ENCODE measurements at regions not wholly inside any gene's neighbourhood (a gene's known extent, or its start where the extent isn't known, plus 50 kb on each side); places are given as distances from the start of the nearest gene placed in this dataset.

GRCh38 chr1:5254131-5254725 lies 599.8 kb downstream of the AJAP1 start:
- intact Hi-C loops (cut with DNase I), result no loop called here

DNA sequence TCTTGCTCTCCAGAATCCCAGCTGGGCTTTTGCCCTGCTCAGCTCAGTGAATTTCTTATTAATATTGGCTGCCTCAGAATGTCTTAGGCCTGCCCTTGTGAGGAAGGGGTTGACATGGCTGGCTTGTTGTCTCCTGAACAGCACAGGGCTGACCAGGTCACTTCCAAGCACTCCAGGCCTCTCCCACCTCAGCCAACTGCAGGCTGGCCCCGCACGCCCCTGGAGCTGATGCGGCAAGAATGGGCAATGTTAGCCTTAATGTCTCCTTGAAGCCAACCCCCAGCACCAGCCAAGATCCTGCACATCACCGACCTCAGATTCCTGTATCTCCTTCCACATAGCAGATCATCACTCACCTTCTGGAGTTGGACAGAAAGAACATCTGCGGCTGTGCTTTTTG lies 598.6 kb downstream of the AJAP1 start:
- peak in 3 of 42 donors; percentile 22 to 31 (median 22) for DNase-seq

More at GRCh38 chr1:5254131-5254725, 599.8 kb downstream of the AJAP1 start:
- peak in 3 of 42 donors; percentile 9 to 17 (median 15) for DNase-seq

GRCh38 chr1:5250336-5250735 lies 595.9 kb downstream of the AJAP1 start:
- peak in 1 of 42 donors; percentile 37 for DNase-seq
- intact Hi-C loops (cut with DNase I), result no loop called here

More for the DNA sequence above, 598.6 kb downstream of the AJAP1 start:
- intact Hi-C loops (cut with DNase I), result no loop called here

- intact Hi-C loops (cut with DNase I), result no loop called here
- peak in 1 of 42 donors; percentile 33 for DNase-seq
Observed at GRCh38 chr1:5245348-5245747, 590.9 kb downstream of the AJAP1 start.

DNA sequence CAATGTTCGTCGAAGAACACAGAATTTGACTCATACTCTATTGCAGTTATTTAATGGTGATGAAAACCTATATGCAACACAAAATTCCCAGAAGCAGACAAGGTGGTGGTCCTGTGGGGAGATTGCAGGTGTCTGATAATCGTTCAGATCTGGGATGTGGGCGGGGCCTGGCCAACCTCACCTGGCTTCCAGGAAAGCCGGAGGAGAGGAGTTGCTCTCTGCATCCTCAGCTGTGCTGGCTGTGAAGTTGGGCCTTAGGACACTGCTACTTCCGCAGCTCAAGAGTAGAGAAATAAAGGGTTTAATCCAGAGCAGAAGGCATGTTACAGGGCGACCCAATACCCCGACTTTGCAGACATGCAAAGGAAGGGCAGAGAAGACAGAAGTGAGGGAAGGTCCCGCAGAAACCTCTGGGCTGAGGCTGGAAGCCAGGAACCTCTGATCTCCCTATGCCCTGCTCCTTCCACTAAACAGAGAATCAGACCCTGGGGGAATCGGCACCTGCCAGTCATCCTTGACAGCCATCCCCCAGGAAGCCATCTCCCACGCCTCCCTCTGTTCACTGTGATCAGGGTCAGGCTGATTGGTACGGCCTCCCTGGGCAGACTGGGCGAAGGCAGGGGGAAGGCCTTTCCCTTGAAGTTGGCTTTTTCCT lies 590.3 kb downstream of the AJAP1 start:
- DNase-seq, result peak in 1 of 42 donors; percentile 25
- intact Hi-C loops (cut with DNase I), result no loop called here

GRCh38 chr1:5242850-5243249 lies 588.4 kb downstream of the AJAP1 start:
- peak in 1 of 42 donors; percentile 22 for DNase-seq
- intact Hi-C loops (cut with DNase I), result no loop called here

GRCh38 chr1:5239911-5240310 lies 585.5 kb downstream of the AJAP1 start:
- intact Hi-C loops (cut with DNase I), result no loop called here
- peak in 11 of 42 donors; percentile 17 to 66 (median 47) for DNase-seq

- DNase-seq, result peak in 7 of 42 donors; percentile 13 to 53 (median 32)
- intact Hi-C loops (cut with DNase I), result no loop called here
Observed at GRCh38 chr1:5238351-5239130, 584.1 kb downstream of the AJAP1 start.

DNA sequence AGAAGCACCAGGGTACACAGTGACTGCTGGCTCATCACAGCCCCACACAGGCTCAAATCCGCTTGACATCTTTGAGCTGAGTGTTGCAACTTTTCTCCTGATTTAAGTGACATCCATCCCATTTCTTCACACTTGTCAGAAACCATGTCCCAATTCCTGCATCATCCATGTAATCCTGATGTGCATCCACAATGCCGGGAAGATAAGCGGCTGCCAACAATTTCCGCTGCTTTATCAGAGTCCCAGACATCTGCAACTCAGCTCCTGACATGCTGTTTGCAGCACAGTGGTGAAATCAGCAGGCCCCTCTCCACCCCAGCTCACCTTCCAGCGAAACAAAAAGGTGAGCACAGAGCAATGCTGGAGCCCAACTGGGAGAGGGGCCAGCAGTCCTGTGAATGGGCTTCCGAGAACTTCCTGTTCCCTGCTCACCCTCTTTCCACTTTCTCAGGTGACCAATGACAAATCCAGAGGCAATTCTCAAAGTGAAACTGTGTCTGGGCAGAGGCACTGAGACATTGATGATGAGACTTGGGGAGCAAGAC lies 581.0 kb downstream of the AJAP1 start:
- intact Hi-C loops (cut with DNase I), result no loop called here
- no peak for DNase-seq

- intact Hi-C loops (cut with DNase I), result no loop called here
- DNase-seq, result no peak
Observed at GRCh38 chr1:5232537-5232936, 578.1 kb downstream of the AJAP1 start.

GRCh38 chr1:5231541-5232315 lies 577.3 kb downstream of the AJAP1 start:
- DNase-seq, result no peak
- intact Hi-C loops (cut with DNase I), result no loop called here

DNA sequence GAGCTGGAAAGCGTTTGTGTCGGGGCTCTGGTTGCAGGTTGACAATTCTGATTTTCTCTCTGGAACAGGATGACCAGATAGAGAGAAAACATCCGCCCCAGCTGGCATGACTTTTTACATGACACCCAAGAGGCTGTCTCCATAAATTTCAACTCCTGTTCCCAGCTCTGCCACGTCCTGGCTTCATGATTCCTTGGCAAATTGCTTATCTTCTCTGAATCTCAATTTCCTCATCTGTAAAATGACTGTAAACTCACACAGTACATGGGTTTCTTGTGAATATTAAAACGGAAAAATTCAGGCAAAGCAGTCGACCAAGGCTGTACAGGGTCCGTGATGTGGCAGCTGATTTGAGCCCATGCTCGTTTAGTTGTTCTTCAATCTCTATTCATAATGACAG lies 572.7 kb downstream of the AJAP1 start:
- intact Hi-C loops (cut with DNase I), result no loop called here
- no peak for DNase-seq

GRCh38 chr1:5225707-5226704 lies 571.6 kb downstream of the AJAP1 start:
- DNase-seq, result no peak
- intact Hi-C loops (cut with DNase I), result no loop called here

GRCh38 chr1:5223206-5223605 lies 568.8 kb downstream of the AJAP1 start:
- peak in 41 of 42 donors; percentile 16 to 84 (median 63) for DNase-seq
- intact Hi-C loops (cut with DNase I), result no loop called here

DNA sequence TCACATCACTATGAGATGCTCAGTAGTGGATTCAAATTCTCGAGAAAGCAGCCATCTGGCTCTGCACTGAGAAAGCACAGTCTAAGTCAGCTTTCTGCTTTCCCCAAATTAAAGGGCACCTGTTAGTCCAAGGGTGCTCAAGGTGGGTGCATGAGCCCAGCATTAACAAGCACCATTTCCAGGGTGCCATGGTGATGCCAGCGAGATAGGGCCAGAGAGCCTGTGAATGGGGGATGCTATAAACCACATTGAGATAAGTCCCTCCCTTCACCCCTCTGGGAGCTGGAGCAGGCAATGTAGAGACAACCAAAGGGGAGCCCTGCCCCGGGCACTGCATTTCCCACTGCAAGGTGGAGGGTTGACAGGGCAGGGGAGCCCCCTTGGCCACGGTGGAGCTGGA lies 568.2 kb downstream of the AJAP1 start:
- intact Hi-C loops (cut with DNase I), result no loop called here
- no peak for DNase-seq

DNA sequence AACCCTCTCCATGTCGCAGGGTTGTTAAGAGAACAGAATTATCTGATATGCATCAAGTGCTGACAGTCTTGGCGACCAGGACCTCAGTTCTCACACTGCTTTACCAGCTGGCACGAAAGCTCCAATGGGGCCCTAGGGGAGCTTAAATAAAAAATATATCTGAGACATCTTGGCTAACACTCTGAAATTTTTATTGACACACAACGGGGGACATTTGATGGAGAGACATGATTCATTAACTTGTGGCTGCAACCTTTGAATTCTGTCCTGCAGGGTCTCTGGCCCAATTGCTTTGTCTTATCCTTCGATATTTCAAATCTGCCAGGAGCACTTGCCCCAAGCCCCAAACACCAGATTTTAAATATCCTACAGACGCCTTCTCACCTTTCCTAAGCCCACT lies 567.0 kb downstream of the AJAP1 start:
- intact Hi-C loops (cut with DNase I), result no loop called here
- no peak for DNase-seq

- no peak for DNase-seq
- intact Hi-C loops (cut with DNase I), result no loop called here
Observed at GRCh38 chr1:5220821-5221220, 566.4 kb downstream of the AJAP1 start.

DNA sequence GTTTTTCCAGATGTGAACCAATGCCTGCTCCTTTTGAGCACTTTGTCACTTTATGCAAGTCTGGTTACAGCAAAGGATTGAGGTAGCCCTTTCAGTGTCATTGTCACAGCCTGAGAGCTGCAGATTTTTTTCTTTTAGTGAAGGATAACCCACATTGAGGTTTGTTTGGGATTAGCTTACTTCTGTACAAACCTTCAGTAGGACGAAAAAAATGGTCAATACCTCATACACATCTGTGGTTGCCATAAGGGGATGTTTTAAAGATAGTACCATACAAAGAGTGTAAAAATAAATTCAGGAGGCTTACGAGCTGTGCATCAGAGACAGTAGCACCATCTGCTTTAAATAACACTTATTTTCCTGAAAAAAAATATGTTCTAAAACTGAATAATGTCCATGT lies 566.0 kb downstream of the AJAP1 start:
- intact Hi-C loops (cut with DNase I), result no loop called here

More for the DNA sequence above, 566.0 kb downstream of the AJAP1 start:
- no peak for DNase-seq
